ENCODE measurements at regions not wholly inside any gene's neighbourhood (a gene's known extent, or its start where the extent isn't known, plus 50 kb on each side); places are given as distances from the start of the nearest gene placed in this dataset.
"Not testable (repeated sequence)": the region's sequence is repeated elsewhere in the genome, so short reads cannot be mapped to it uniquely, and the experiment has no call there.

- DNase-seq: not testable (repeated sequence)
These were observed 422.1 kb downstream of the PSAT1 start for GRCh38 chr9:78719029-78719428.

- DNase-seq: no peak
These were observed 428.0 kb downstream of the PSAT1 start for GRCh38 chr9:78724896-78725295.

GRCh38 chr9:78725503-78725902, 428.6 kb downstream of the PSAT1 start:
- DNase-seq: no peak

- no peak for DNase-seq
These were observed 448.4 kb downstream of the PSAT1 start for GRCh38 chr9:78745331-78745730.

- no peak for DNase-seq
These were observed 449.1 kb downstream of the PSAT1 start for GRCh38 chr9:78746010-78746409.

GRCh38 chr9:78753039-78753438, 456.1 kb downstream of the PSAT1 start:
- DNase-seq: no peak

- DNase-seq: no peak
These were observed 460.0 kb downstream of the PSAT1 start for GRCh38 chr9:78756813-78757510.

GRCh38 chr9:78763424-78763823, 466.5 kb downstream of the PSAT1 start:
- DNase-seq: no peak

- no peak for DNase-seq
These were observed 468.9 kb downstream of the PSAT1 start for GRCh38 chr9:78765861-78766260.

GRCh38 chr9:78767490-78767889, 470.6 kb downstream of the PSAT1 start:
- no peak for DNase-seq

GRCh38 chr9:78769690-78770089, 472.8 kb downstream of the PSAT1 start:
- no peak for DNase-seq

GRCh38 chr9:78775211-78775610, 478.3 kb downstream of the PSAT1 start:
- no peak for DNase-seq

- no peak for DNase-seq
These were observed 478.9 kb downstream of the PSAT1 start for GRCh38 chr9:78775696-78776295.

- no peak for DNase-seq
These were observed 480.8 kb downstream of the PSAT1 start for GRCh38 chr9:78777747-78778146.

GRCh38 chr9:78778318-78778717, 481.4 kb downstream of the PSAT1 start:
- no peak for DNase-seq

GRCh38 chr9:78778861-78779374, 482.0 kb downstream of the PSAT1 start:
- DNase-seq: no peak

- no peak for DNase-seq
These were observed 484.8 kb downstream of the PSAT1 start for GRCh38 chr9:78781681-78782080.

- DNase-seq: no peak
These were observed 485.3 kb downstream of the PSAT1 start for GRCh38 chr9:78782234-78782633.

GRCh38 chr9:78782858-78783257, 485.9 kb downstream of the PSAT1 start:
- DNase-seq: no peak

GRCh38 chr9:78783743-78784142, 486.8 kb downstream of the PSAT1 start:
- DNase-seq: no peak

- no peak for DNase-seq
These were observed 489.9 kb downstream of the PSAT1 start for GRCh38 chr9:78786794-78787193.

GRCh38 chr9:78788101-78788500, 491.2 kb downstream of the PSAT1 start:
- DNase-seq: no peak

GRCh38 chr9:78791779-78792178, 494.9 kb downstream of the PSAT1 start:
- no peak for DNase-seq

GRCh38 chr9:78792745-78793144, 495.8 kb downstream of the PSAT1 start:
- DNase-seq: no peak
